GM12878 (cell line): ENCODE measurements at regions not wholly inside any gene's neighbourhood (a gene's known extent, or its start where the extent isn't known, plus 50 kb on each side); places are given as distances from the start of the nearest gene placed in this dataset.

Source experiments
- ATAC-seq: fragments of 200-7000 bp; cut with Tn5 transposase; 3 replicates; pipeline ENCODE4 v1.9.1; 2020; ENCODE audit warnings: mild to moderate bottlenecking, moderate library complexity
- BruUV-seq: library from RNA; stranded (reverse); fragments of 400-500 nt; replicated peaks from 2 replicates; lab custom pipeline; 2021; lab: Mats Ljungman, UMichigan
- CTCF ChIA-PET: fragments of 300-600 bp; sonication (Branson Sonifier 250); formaldehyde crosslinking; extraction: SDS; loops from one replicate; lab custom pipeline; 2021; ENCODE audit warnings: inconsistent platforms; lab: Yijun Ruan, JAX
- POLR2A ChIA-PET: fragments of 350-600 bp; formaldehyde crosslinking; extraction: SDS; loops from one replicate; lab custom pipeline; 2021; ENCODE audit warnings: inconsistent platforms; lab: Charles Lee
- RAD21 ChIA-PET: fragments of 300-600 bp; sonication (Branson Sonifier 250); formaldehyde crosslinking; loops from one replicate; lab custom pipeline; 2023; ENCODE audit warnings: antibody characterized with exemption; ENCODE audit not compliant: unreplicated experiment; lab: Charles Lee
- SMC1A ChIA-PET: fragments of 300-600 bp; sonication (Branson Sonifier 250); formaldehyde crosslinking; loops from one replicate; lab custom pipeline; 2023; ENCODE audit not compliant: unreplicated experiment, uncharacterized antibody; lab: Charles Lee
- DNase-seq: peaks from one replicate; pipeline ENCODE4 v3.0.0-alpha.2; 2011; ENCODE audit warnings: low read depth, low spot score
- FAIRE-seq: peaks from 3 replicates; lab custom pipeline; 2011; peaks lifted over from hg19 to GRCh38; lab: Jason Lieb, UNC
- H2AFZ ChIP-seq: 2 replicates; pipeline ENCODE4 v1.6.0; 2011; ENCODE audit warnings: low read depth, low read length, control low read depth; ENCODE audit not compliant: control insufficient read depth
- H3K27ac ChIP-seq: 2 replicates; pipeline ENCODE4 v1.5.1; 2011; ENCODE audit warnings: control low read depth; ENCODE audit not compliant: control insufficient read depth, insufficient read depth
- H3K27me3 ChIP-seq, 2 experiments: replicated peaks in 1 of 2; 2 replicates each; pipeline versions ENCODE4 v1.6.0 to v1.6.1; 2011; ENCODE audit warnings: low read length in 1 of 2; ENCODE audit not compliant: control insufficient read depth in 2 of 2, insufficient read depth in 2 of 2
- H3K36me3 ChIP-seq, 2 experiments: 2 replicates each; pipeline ENCODE4 v1.5.1; 2011; ENCODE audit warnings: low read length in 1 of 2; ENCODE audit not compliant: control insufficient read depth in 2 of 2, insufficient read depth in 2 of 2
- H3K4me1 ChIP-seq: 2 replicates; pipeline ENCODE4 v1.6.1; 2011; ENCODE audit warnings: mild to moderate bottlenecking, low read length, moderate library complexity, mixed read lengths; ENCODE audit not compliant: control insufficient read depth, insufficient read depth
- H3K4me2 ChIP-seq: 2 replicates; pipeline ENCODE4 v1.6.0; 2011; ENCODE audit warnings: control low read depth; ENCODE audit not compliant: control insufficient read depth, insufficient read depth
- H3K4me3 ChIP-seq: fragments of 200-600 bp; sonication (generic); 2 replicates; pipeline ENCODE4 v1.5.1; 2016
- H3K79me2 ChIP-seq: 2 replicates; pipeline ENCODE4 v1.6.0; 2011; ENCODE audit warnings: low read length; ENCODE audit not compliant: control insufficient read depth, insufficient read depth
- H3K9ac ChIP-seq: 2 replicates; pipeline ENCODE4 v1.8.0; 2011; ENCODE audit warnings: low read length, control low read depth, mixed read lengths; ENCODE audit not compliant: control insufficient read depth, insufficient read depth
- H3K9me3 ChIP-seq: replicated peaks from 3 replicates; pipeline ENCODE4 v1.5.1; 2011; ENCODE audit warnings: mild to moderate bottlenecking, low read length; ENCODE audit not compliant: control insufficient read depth, insufficient read depth
- H4K20me1 ChIP-seq: 2 replicates; pipeline ENCODE4 v1.6.0; 2011; ENCODE audit not compliant: control insufficient read depth, insufficient read depth
- CBFB ChIP-seq: IDR thresholded peaks from 2 replicates; pipeline ENCODE4 v1.6.1; 2016; ENCODE audit warnings: antibody characterized with exemption, low read depth
- HDAC6 ChIP-seq: fragments of 200-600 bp; sonication (generic); IDR thresholded peaks from one replicate; pipeline ENCODE4 v1.8.0; 2017; ENCODE audit warnings: antibody characterized with exemption; ENCODE audit not compliant: unreplicated experiment
- HSF1 ChIP-seq: fragments of 150-350 bp; IDR thresholded peaks from 2 replicates; pipeline ENCODE4 v1.6.1; 2014; ENCODE audit warnings: mild to moderate bottlenecking, low read depth, low read length
- KAT2A ChIP-seq: conservative IDR thresholded peaks from 2 replicates; pipeline ENCODE4 v1.6.1; 2011; ENCODE audit warnings: low read depth, low read length; ENCODE audit not compliant: control insufficient read depth
- LARP7 ChIP-seq: fragments of 450-650 bp; IDR thresholded peaks from 2 replicates; pipeline ENCODE4 v1.6.1; 2017; ENCODE audit warnings: mild to moderate bottlenecking
- MTA2 ChIP-seq: fragments of 450-650 bp; IDR thresholded peaks from 2 replicates; pipeline ENCODE4 v1.6.1; 2016; ENCODE audit warnings: low read depth, mild to moderate bottlenecking, moderate library complexity
- MTA3 ChIP-seq: IDR thresholded peaks from 2 replicates; pipeline ENCODE4 v1.6.1; 2012; ENCODE audit warnings: low read length, inconsistent platforms, borderline replicate concordance
- MXI1 ChIP-seq: fragments of 150-350 bp; IDR thresholded peaks from 2 replicates; pipeline ENCODE4 v1.6.1; 2011; ENCODE audit warnings: low read depth, mild to moderate bottlenecking, inconsistent platforms, low read length, improper control_type of control experiment
- MYB ChIP-seq: fragments of 150-350 bp; IDR thresholded peaks from 2 replicates; pipeline ENCODE4 v1.6.1; 2014; ENCODE audit warnings: mild to moderate bottlenecking, low read depth, low read length, borderline replicate concordance
- NR2C1 ChIP-seq: fragments of 450-650 bp; IDR thresholded peaks from 2 replicates; pipeline ENCODE4 v1.6.1; 2017; ENCODE audit warnings: antibody characterized with exemption, mild to moderate bottlenecking, moderate library complexity
- NR2F1 ChIP-seq: fragments of 450-650 bp; conservative IDR thresholded peaks from 2 replicates; pipeline ENCODE4 v1.6.1; 2017; ENCODE audit warnings: mild to moderate bottlenecking
- PBX3 ChIP-seq: IDR thresholded peaks from 2 replicates; pipeline ENCODE4 v1.6.1; 2011; ENCODE audit warnings: mild to moderate bottlenecking, low read depth, low read length, moderate library complexity; ENCODE audit not compliant: insufficient replicate concordance
- PKNOX1 ChIP-seq: fragments of 450-650 bp; IDR thresholded peaks from 2 replicates; pipeline ENCODE4 v1.6.1; 2016; ENCODE audit warnings: mild to moderate bottlenecking
- RAD21 ChIP-seq: IDR thresholded peaks from 2 replicates; pipeline ENCODE4 v1.6.1; 2011; ENCODE audit warnings: mild to moderate bottlenecking, low read depth, low read length, moderate library complexity; ENCODE audit not compliant: insufficient read depth
- WGBS: methylation state at CpG from one replicate; pipeline ENCODE4 v1.1.6; 2016; ENCODE audit warnings: low lambda C conversion rate; ENCODE audit not compliant: insufficient replicate concordance, insufficient coverage; ENCODE audit errors: missing lambda C conversion rate; 5-methylcytosine and 5-hydroxymethylcytosine counted together
- in situ Hi-C: fragments of 300-500 bp; cut with MboI; formaldehyde crosslinking; loops from 9 replicates; pipeline ENCODE4 v1.14.3; 2018; ENCODE audit warnings: mixed read lengths
- intact Hi-C: fragments of 100-400 bp; cut with micrococcal nuclease; formaldehyde crosslinking; loops from one replicate; pipeline ENCODE4 v1.14.2; 2022; ENCODE audit not compliant: unreplicated experiment
- TF ChIP-seq, protein P1 (sequence below): fragments of 450-650 bp; IDR thresholded peaks from 2 replicates; pipeline ENCODE4 v1.6.1; 2018; ENCODE audit warnings: mild to moderate bottlenecking, low read depth, moderate library complexity; ENCODE audit not compliant: partially characterized antibody

DNA sequence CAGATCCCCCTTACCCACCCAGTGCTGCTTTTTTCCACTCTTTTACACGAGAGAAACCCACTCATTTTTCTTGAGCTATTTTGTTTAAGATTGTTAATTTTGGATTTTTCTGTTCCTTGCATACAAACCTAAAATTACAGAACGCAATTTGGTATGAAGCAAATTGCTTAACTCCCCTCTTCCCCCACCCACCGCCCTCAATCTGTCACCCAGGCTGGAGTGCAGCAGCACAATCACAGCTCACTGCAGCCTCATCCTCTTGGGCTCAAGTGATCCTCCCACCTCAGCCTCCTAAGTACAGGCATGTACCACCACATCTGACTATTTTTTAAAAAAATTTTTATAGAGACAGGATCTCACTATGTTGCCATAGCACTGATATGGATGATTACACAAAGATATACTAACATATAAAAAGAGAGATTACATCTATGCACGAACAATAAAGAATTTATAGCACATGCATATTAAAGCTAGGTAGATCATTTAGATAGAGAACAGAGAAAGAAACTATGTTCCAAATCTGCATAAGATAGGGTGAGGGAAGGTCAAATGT lies 203.6 kb downstream of the PIK3R1 start (continued):
- TF ChIP-seq, protein P1, sequence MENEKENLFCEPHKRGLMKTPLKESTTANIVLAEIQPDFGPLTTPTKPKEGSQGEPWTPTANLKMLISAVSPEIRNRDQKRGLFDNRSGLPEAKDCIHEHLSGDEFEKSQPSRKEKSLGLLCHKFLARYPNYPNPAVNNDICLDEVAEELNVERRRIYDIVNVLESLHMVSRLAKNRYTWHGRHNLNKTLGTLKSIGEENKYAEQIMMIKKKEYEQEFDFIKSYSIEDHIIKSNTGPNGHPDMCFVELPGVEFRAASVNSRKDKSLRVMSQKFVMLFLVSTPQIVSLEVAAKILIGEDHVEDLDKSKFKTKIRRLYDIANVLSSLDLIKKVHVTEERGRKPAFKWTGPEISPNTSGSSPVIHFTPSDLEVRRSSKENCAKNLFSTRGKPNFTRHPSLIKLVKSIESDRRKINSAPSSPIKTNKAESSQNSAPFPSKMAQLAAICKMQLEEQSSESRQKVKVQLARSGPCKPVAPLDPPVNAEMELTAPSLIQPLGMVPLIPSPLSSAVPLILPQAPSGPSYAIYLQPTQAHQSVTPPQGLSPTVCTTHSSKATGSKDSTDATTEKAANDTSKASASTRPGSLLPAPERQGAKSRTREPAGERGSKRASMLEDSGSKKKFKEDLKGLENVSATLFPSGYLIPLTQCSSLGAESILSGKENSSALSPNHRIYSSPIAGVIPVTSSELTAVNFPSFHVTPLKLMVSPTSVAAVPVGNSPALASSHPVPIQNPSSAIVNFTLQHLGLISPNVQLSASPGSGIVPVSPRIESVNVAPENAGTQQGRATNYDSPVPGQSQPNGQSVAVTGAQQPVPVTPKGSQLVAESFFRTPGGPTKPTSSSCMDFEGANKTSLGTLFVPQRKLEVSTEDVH: no peak
- TF ChIP-seq MTA2: no peak
- no peak for TF ChIP-seq HDAC6
- TF ChIP-seq MXI1: no peak
- TF ChIP-seq LARP7: no peak
- TF ChIP-seq KAT2A: no peak

DNA sequence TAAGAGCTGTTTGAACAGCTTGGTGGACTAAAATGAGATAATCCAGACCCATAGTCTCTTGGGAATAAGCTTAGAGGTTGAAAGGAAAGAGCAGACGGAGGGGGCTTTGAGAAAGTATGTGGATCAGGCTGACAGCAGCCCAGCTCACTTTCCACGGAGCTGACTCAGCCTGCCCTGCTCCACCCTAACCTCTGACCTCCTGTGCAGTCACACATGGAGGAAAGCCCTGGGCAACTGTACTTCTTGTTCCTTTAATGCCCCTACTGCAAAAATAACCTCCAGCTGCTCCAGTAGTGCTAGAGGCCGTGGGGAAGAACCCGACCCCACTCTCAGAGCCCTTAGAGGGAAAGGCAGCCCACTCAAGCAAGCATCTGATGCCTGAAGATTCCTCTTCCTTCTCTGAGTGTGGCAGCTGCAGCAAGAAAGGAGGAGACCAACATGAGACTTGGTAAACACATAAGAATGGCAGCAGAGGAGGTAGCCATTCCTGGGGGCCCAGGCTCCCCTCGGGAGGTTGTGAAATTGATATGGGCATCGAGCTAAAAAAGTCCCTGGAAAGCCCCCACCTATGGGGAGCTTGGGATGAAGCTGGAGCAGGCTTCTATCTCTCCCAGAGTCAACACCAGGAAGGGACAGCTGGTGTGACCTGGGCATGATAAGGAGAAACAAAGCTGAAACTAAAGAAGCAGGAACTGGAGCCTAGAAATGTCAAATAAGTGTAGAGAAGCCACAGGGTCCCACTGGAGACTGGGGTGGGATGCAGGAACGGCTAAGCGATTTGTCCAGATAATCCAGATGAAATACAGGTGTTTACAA lies 204.3 kb downstream of the PIK3R1 start:
- 55% methylated on average over 8 of the region's 8 CpGs for WGBS
- H3K4me2 ChIP-seq: no peak overlapping the region

More for the DNA sequence above, 204.3 kb downstream of the PIK3R1 start:
- no peak for DNase-seq
- Histone ChIP-seq H3K4me3 (no peak overlapping the region), H3K36me3 (no peaks in the 10 kb centered on the region), H3K4me1 (peaks cover 4% of the 10 kb centered on the region), H3K27ac (no peak overlapping the region), H2AFZ (no peak overlapping the region; the same call in 1 of the 2 replicates), H4K20me1 (no peaks in the 10 kb centered on the region), H3K9ac (no peak overlapping the region), H3K79me2 (no peaks in the 10 kb centered on the region), H3K9me3 (no peaks in the 10 kb centered on the region), H3K27me3 (no peaks in the 10 kb centered on the region)
- BruUV-seq: no TSS peak
- no peak for FAIRE-seq
- intact Hi-C loops (no loop called here), in situ Hi-C loops (no loop called here)
- RAD21 ChIA-PET: interaction anchor here (0.7 to 2.4 kb wide), 8 partner anchors 11 to 132 kb away, joined by 3 to 14 read pairs (median 4); no protein-coding TSS in a partner anchor
- SMC1A ChIA-PET: interaction anchor here (0.6 to 3.2 kb wide), 14 partner anchors 10 to 132 kb away, joined by 3 to 12 read pairs (median 6); no protein-coding TSS in a partner anchor
- CTCF ChIA-PET: interaction anchor here (0.9 to 2.0 kb wide), 8 partner anchors 10 to 41 kb away, joined by 3 to 5 read pairs (median 4); no protein-coding TSS in a partner anchor
- ATAC-seq: no peak
- no peak for TF ChIP-seq RAD21
- TF ChIP-seq PKNOX1: no peak
- peak; percentile 79 for TF ChIP-seq NR2F1
- TF ChIP-seq PBX3: no peak
- no peak for TF ChIP-seq HSF1
- peak; percentile 50; the same call in 1 of the 2 replicates for TF ChIP-seq NR2C1
- no peak for TF ChIP-seq MYB
- TF ChIP-seq MTA3: no peak
- no peak for TF ChIP-seq CBFB
- POLR2A ChIA-PET: interaction anchor here (0.8 to 1.2 kb wide), 3 partner anchors 10 to 15 kb away, joined by 3 to 4 read pairs (median 3); no protein-coding TSS in a partner anchor
